HepG2 (cell line): ENCODE measurements at regions not wholly inside any gene's neighbourhood (a gene's known extent, or its start where the extent isn't known, plus 50 kb on each side); places are given as distances from the start of the nearest gene placed in this dataset.

Experiments
- AGO2 ChIP-seq: fragments of 200-400 bp; formaldehyde crosslinking; optimal IDR thresholded peaks from 2 replicates; pipeline ENCODE3; 2017; ENCODE audit warnings: mild to moderate bottlenecking, low read depth, low read length, moderate library complexity
- CREB1 ChIP-seq, 2 experiments: fragments of 450-650 bp in 1 of 2; IDR thresholded peaks; 2 replicates each; pipeline ENCODE4 v1.6.1; 2016 to 2017; ENCODE audit warnings: control low read depth in 1 of 2, mild to moderate bottlenecking in 1 of 2, missing compliant biosample characterization in 1 of 2, missing genetic modification characterization in 1 of 2
- ETV5 ChIP-seq: IDR thresholded peaks from 2 replicates; pipeline ENCODE4 v1.6.1; 2018; ENCODE audit warnings: missing biosample characterization, missing genetic modification reagents, inconsistent platforms, borderline replicate concordance
- FOXK2 ChIP-seq: fragments of 450-650 bp; IDR thresholded peaks from 2 replicates; pipeline ENCODE4 v1.6.1; 2016
- GATAD1 ChIP-seq: IDR thresholded peaks from 2 replicates; pipeline ENCODE4 v1.6.1; 2016; ENCODE audit warnings: missing genetic modification reagents, missing compliant biosample characterization
- JUND ChIP-seq: sonication (generic); formaldehyde crosslinking; IDR thresholded peaks from 2 replicates; pipeline ENCODE4 v1.8.0; 2022; ENCODE audit warnings: mild to moderate bottlenecking, missing genetic modification reagents
- MATR3 ChIP-seq: sonication (generic); formaldehyde crosslinking; IDR thresholded peaks from 2 replicates; pipeline ENCODE4 v1.4.0; 2020; ENCODE audit warnings: missing genetic modification reagents
- MEIS2 ChIP-seq: sonication (generic); formaldehyde crosslinking; IDR thresholded peaks from 2 replicates; pipeline ENCODE4 v1.9.0; 2021; ENCODE audit warnings: mild to moderate bottlenecking, missing genetic modification reagents
- MTERF4 ChIP-seq: sonication (generic); formaldehyde crosslinking; IDR thresholded peaks from 2 replicates; pipeline ENCODE4 v1.8.0; 2023; ENCODE audit warnings: mild to moderate bottlenecking, missing genetic modification reagents
- MYC ChIP-seq: sonication (generic); formaldehyde crosslinking; IDR thresholded peaks from 2 replicates; pipeline ENCODE4 v1.9.0; 2021; ENCODE audit warnings: missing genetic modification reagents, borderline replicate concordance
- NFYB ChIP-seq: sonication (generic); formaldehyde crosslinking; IDR thresholded peaks from 2 replicates; pipeline ENCODE4 v1.4.0; 2020; ENCODE audit warnings: missing genetic modification reagents
- POGZ ChIP-seq: sonication (generic); formaldehyde crosslinking; IDR thresholded peaks from 2 replicates; pipeline ENCODE4 v1.4.0; 2020; ENCODE audit warnings: mild to moderate bottlenecking, missing genetic modification reagents
- UBTF ChIP-seq: sonication (generic); formaldehyde crosslinking; IDR thresholded peaks from 2 replicates; pipeline ENCODE4 v1.4.0; 2020; ENCODE audit warnings: mild to moderate bottlenecking, missing genetic modification reagents
- ZBTB7B ChIP-seq: sonication (generic); formaldehyde crosslinking; IDR thresholded peaks from 2 replicates; pipeline ENCODE4 v1.4.0; 2020; ENCODE audit warnings: missing genetic modification reagents
- ZFP90 ChIP-seq: sonication (generic); formaldehyde crosslinking; IDR thresholded peaks from 2 replicates; pipeline ENCODE4 v1.8.0; 2022; ENCODE audit warnings: missing genetic modification reagents, mild to moderate bottlenecking, inconsistent platforms, borderline replicate concordance
- ZNF263 ChIP-seq: sonication (generic); formaldehyde crosslinking; IDR thresholded peaks from 2 replicates; pipeline ENCODE4 v1.4.0; 2020; ENCODE audit warnings: missing genetic modification reagents
- ZNF605 ChIP-seq: sonication (generic); formaldehyde crosslinking; IDR thresholded peaks from 2 replicates; pipeline ENCODE4 v1.8.0; 2022; ENCODE audit warnings: mild to moderate bottlenecking, missing genetic modification reagents
- ZNF709 ChIP-seq: sonication (generic); formaldehyde crosslinking; IDR thresholded peaks from 2 replicates; pipeline ENCODE4 v1.5.0; 2020; ENCODE audit warnings: mild to moderate bottlenecking, missing genetic modification reagents
- ZNF768 ChIP-seq: sonication (generic); formaldehyde crosslinking; IDR thresholded peaks from 2 replicates; pipeline ENCODE4 v1.4.0; 2020; ENCODE audit warnings: missing genetic modification reagents
- ZSCAN12 ChIP-seq: sonication (generic); formaldehyde crosslinking; IDR thresholded peaks from 2 replicates; pipeline ENCODE4 v1.9.0; 2021; ENCODE audit warnings: mild to moderate bottlenecking, missing genetic modification reagents
- TF ChIP-seq, protein P1 (sequence below): IDR thresholded peaks from 2 replicates; pipeline ENCODE4 v1.6.1; 2016; ENCODE audit warnings: low read depth, borderline replicate concordance
- TF ChIP-seq, protein P2 (sequence below): sonication (generic); formaldehyde crosslinking; IDR thresholded peaks from 2 replicates; pipeline ENCODE4 v1.5.1; 2020; ENCODE audit warnings: mild to moderate bottlenecking, missing genetic modification reagents, moderate library complexity
- TF ChIP-seq, protein P3 (sequence below): sonication (generic); formaldehyde crosslinking; IDR thresholded peaks from 2 replicates; pipeline ENCODE4 v1.4.0; 2020; ENCODE audit warnings: missing genetic modification reagents

DNA sequence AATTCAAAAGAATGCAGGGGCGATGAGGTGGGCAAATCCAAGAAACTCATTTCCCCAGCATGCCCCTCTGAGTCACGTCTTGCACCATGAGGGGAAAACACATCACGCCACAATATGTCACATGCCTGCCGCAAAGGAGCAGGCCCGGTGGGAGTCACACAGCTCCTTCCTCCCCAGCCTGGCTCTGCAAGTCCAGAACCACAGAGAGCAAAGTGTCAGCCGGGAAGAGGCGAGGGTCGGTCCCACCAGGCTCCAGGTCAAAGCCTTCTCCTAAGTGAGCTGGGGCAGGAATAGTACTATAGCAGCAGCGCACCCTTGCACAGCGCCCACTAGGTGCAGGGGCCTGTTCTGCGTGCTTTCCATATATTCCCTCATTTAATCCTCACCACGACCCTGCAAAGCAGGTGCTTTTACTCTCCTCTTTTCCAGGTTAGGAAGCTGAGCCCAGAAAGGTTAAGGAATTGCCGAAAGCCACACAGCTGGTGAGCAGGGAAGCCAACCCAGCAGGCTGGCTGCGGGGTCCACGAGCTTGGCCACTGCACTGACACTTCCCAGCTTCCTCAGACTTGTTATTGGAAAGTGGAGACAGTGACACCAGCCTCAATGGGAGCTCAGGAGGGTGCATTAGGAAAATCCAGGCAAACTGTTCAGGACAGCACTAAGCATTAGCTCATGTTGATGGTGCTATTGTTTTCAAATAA lies 94.0 kb upstream of the ZMIZ1 start (continued):
- TF ChIP-seq, protein P1, sequence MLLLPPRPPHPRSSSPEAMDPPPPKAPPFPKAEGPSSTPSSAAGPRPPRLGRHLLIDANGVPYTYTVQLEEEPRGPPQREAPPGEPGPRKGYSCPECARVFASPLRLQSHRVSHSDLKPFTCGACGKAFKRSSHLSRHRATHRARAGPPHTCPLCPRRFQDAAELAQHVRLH (CRISPR knock-in tag) = peak; percentile 89; the same call in 1 of the 2 replicates
- TF ChIP-seq MTERF4 (CRISPR knock-in tag) (0 out of 2 replicates have a peak, but pooled peaks have one; percentile 74), CREB1 (IDR thresholded peaks at IDR 0.05) (no peak), CREB1 (CRISPR knock-in tag; IDR thresholded peaks at IDR 0.05) (no peak), GATAD1 (CRISPR knock-in tag) (peak; percentile 31; the same call in 1 of the 2 replicates), JUND (0 out of 2 replicates have a peak, but pooled peaks have one; percentile 39), UBTF (CRISPR knock-in tag) (peak; percentile 52; the same call in 1 of the 2 replicates), MYC (CRISPR knock-in tag) (peak; percentile 50), AGO2 (peak; percentile 31), ZNF768 (peak; percentile 97), ZNF263 (peak; percentile 73), ZSCAN12 (no peak), ZNF605 (CRISPR knock-in tag) (peak; percentile 85), FOXK2 (no peak), NFYB (CRISPR knock-in tag) (no peak), POGZ (CRISPR knock-in tag) (peak; percentile 40; the same call in 1 of the 2 replicates), MATR3 (CRISPR knock-in tag) (no peak), ZFP90 (no peak), ZNF709 (CRISPR knock-in tag) (0 out of 2 replicates have a peak, but pooled peaks have one; percentile 26), MEIS2 (CRISPR knock-in tag) (peak; percentile 31; the same call in 1 of the 2 replicates), ZBTB7B (peak; percentile 68), ETV5 (CRISPR knock-in tag) (peak; percentile 12; the same call in 1 of the 2 replicates)
- TF ChIP-seq, protein P2, sequence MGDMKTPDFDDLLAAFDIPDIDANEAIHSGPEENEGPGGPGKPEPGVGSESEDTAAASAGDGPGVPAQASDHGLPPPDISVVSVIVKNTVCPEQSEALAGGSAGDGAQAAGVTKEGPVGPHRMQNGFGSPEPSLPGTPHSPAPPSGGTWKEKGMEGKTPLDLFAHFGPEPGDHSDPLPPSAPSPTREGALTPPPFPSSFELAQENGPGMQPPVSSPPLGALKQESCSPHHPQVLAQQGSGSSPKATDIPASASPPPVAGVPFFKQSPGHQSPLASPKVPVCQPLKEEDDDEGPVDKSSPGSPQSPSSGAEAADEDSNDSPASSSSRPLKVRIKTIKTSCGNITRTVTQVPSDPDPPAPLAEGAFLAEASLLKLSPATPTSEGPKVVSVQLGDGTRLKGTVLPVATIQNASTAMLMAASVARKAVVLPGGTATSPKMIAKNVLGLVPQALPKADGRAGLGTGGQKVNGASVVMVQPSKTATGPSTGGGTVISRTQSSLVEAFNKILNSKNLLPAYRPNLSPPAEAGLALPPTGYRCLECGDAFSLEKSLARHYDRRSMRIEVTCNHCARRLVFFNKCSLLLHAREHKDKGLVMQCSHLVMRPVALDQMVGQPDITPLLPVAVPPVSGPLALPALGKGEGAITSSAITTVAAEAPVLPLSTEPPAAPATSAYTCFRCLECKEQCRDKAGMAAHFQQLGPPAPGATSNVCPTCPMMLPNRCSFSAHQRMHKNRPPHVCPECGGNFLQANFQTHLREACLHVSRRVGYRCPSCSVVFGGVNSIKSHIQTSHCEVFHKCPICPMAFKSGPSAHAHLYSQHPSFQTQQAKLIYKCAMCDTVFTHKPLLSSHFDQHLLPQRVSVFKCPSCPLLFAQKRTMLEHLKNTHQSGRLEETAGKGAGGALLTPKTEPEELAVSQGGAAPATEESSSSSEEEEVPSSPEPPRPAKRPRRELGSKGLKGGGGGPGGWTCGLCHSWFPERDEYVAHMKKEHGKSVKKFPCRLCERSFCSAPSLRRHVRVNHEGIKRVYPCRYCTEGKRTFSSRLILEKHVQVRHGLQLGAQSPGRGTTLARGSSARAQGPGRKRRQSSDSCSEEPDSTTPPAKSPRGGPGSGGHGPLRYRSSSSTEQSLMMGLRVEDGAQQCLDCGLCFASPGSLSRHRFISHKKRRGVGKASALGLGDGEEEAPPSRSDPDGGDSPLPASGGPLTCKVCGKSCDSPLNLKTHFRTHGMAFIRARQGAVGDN (CRISPR knock-in tag) = peak; percentile 84
- TF ChIP-seq, protein P3, sequence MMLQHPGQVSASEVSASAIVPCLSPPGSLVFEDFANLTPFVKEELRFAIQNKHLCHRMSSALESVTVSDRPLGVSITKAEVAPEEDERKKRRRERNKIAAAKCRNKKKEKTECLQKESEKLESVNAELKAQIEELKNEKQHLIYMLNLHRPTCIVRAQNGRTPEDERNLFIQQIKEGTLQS (CRISPR knock-in tag) = no peak
